ENCODE measurements at regions not wholly inside any gene's neighbourhood (a gene's known extent, or its start where the extent isn't known, plus 50 kb on each side); places are given as distances from the start of the nearest gene placed in this dataset.

- Histone ChIP-seq H3K4me3 (no peak overlapping the region), H3K27ac (ENCODE audit: low read depth in 1 of 2, low read length in 1 of 2) (no peak overlapping the region), H3K4me1 (ENCODE audit: control insufficient read depth in 5 of 5, insufficient read depth in 5 of 5, low read length in 5 of 5) (peaks cover 0 to 12% (median 0%) of the 10 kb centered on the region in 5 donors), H3K36me3 (ENCODE audit: control insufficient read depth in 4 of 4, insufficient read depth in 4 of 4, low read length in 4 of 4) (no peaks in the 10 kb centered on the region), H3K9ac (ENCODE audit: insufficient read depth in 1 of 2, low read length in 2 of 2) (no peak overlapping the region), H3K27me3 (ENCODE audit: control insufficient read depth in 3 of 3, insufficient read depth in 3 of 3, low read length in 2 of 3) (no peaks in the 10 kb centered on the region), H3K9me3 (ENCODE audit: control insufficient read depth in 4 of 4, insufficient read depth in 3 of 4, low read length in 3 of 4) (peaks cover 0 to 5% (median 0%) of the 10 kb centered on the region in 4 donors)
- no peak for ATAC-seq (ENCODE audit: insufficient read depth, low FRiP score)
- no peak for DNase-seq
- no peak for TF ChIP-seq CTCF (IDR thresholded peaks at IDR 0.05; ENCODE audit: control extremely low read depth, extremely low read depth)
- 91 to 94% methylated on average over 23 of the region's 23 CpGs for WGBS, 2 donors
Measured at GRCh38 chr15:29207027-29207757, 62.4 kb downstream of the NSMCE3 start.

GRCh38 chr15:29205186-29205585 is 64.4 kb downstream of the NSMCE3 start:
- ATAC-seq (ENCODE audit: insufficient read depth, low FRiP score) = no peak
- H3K9ac ChIP-seq (ENCODE audit: insufficient read depth in 1 of 2, low read length in 2 of 2) = no peak overlapping the region
- 48 to 55% methylated on average over 2 of the region's 2 CpGs for WGBS, 2 donors

GRCh38 chr15:29204369-29204755 is 65.3 kb downstream of the NSMCE3 start:
- ATAC-seq (ENCODE audit: insufficient read depth, low FRiP score) (no peak), DNase-seq (no peak)
- peaks cover 0 to 4% (median 0%) of the 10 kb centered on the region in 4 donors for H3K9me3 ChIP-seq (ENCODE audit: control insufficient read depth in 4 of 4, insufficient read depth in 3 of 4, low read length in 3 of 4)
- H3K27me3 ChIP-seq (ENCODE audit: control insufficient read depth in 3 of 3, insufficient read depth in 3 of 3, low read length in 2 of 3) = no peaks in the 10 kb centered on the region
- no peak for TF ChIP-seq CTCF (IDR thresholded peaks at IDR 0.05; ENCODE audit: control extremely low read depth, extremely low read depth)
- 80 to 82% methylated on average over 7 of the region's 7 CpGs for WGBS, 2 donors
- peaks cover 0 to 12% (median 0%) of the 10 kb centered on the region in 5 donors for H3K4me1 ChIP-seq (ENCODE audit: control insufficient read depth in 5 of 5, insufficient read depth in 5 of 5, low read length in 5 of 5)
- no peak overlapping the region for H3K4me3 ChIP-seq
- H3K36me3 ChIP-seq (ENCODE audit: control insufficient read depth in 4 of 4, insufficient read depth in 4 of 4, low read length in 4 of 4) = no peaks in the 10 kb centered on the region
- no peak overlapping the region for H3K9ac ChIP-seq (ENCODE audit: insufficient read depth in 1 of 2, low read length in 2 of 2)
- no peak overlapping the region for H3K27ac ChIP-seq (ENCODE audit: low read depth in 1 of 2, low read length in 1 of 2)

More at GRCh38 chr15:29205186-29205585, 64.4 kb downstream of the NSMCE3 start:
- H3K9me3 ChIP-seq (ENCODE audit: control insufficient read depth in 4 of 4, insufficient read depth in 3 of 4, low read length in 3 of 4) = peaks cover 0 to 5% (median 0%) of the 10 kb centered on the region in 4 donors
- H3K27ac ChIP-seq (ENCODE audit: low read depth in 1 of 2, low read length in 1 of 2) = no peak overlapping the region
- peaks cover 0 to 12% (median 0%) of the 10 kb centered on the region in 5 donors for H3K4me1 ChIP-seq (ENCODE audit: control insufficient read depth in 5 of 5, insufficient read depth in 5 of 5, low read length in 5 of 5)
- peak in 2 of 3 donors; percentile 61 to 81 for DNase-seq
- no peak overlapping the region for H3K4me3 ChIP-seq
- no peak for TF ChIP-seq CTCF (IDR thresholded peaks at IDR 0.05; ENCODE audit: control extremely low read depth, extremely low read depth)
- no peaks in the 10 kb centered on the region for H3K36me3 ChIP-seq (ENCODE audit: control insufficient read depth in 4 of 4, insufficient read depth in 4 of 4, low read length in 4 of 4)
- H3K27me3 ChIP-seq (ENCODE audit: control insufficient read depth in 3 of 3, insufficient read depth in 3 of 3, low read length in 2 of 3) = no peaks in the 10 kb centered on the region

All from lung (tissue), 11 donors.